Tibial nerve (tissue), 4 donors: ENCODE measurements at regions not wholly inside any gene's neighbourhood (a gene's known extent, or its start where the extent isn't known, plus 50 kb on each side); places are given as distances from the start of the nearest gene placed in this dataset.

Source experiments
- DNase-seq, 2 donors: peaks; one replicate each; pipeline ENCODE4 v3.0.0-alpha.2; 2019; ENCODE audit warnings: low spot score in 2 of 2
- H3K27ac ChIP-seq, 4 donors: fragments of 200-600 bp; sonication (generic) in 3 of 4; one replicate each; pipeline ENCODE4 v1.5.1; 2017 to 2019; ENCODE audit warnings: mild to moderate bottlenecking in 1 of 4
- H3K27me3 ChIP-seq, 2 donors: fragments of 200-600 bp; sonication (generic) in 1 of 2; one replicate each; pipeline versions ENCODE4 v1.5.1 to v1.6.0; 2017 to 2019
- H3K36me3 ChIP-seq, 3 donors: fragments of 200-600 bp; sonication (generic); one replicate each; pipeline ENCODE4 v1.5.1; 2018 to 2019
- H3K4me1 ChIP-seq, 4 donors: fragments of 200-600 bp; sonication (generic) in 3 of 4; one replicate each; pipeline ENCODE4 v1.5.1; 2017 to 2019
- H3K4me3 ChIP-seq, 4 donors: fragments of 200-600 bp; sonication (generic) in 3 of 4; one replicate each; pipeline ENCODE4 v1.5.1; 2017 to 2019; ENCODE audit warnings: mild to moderate bottlenecking in 1 of 4, moderate library complexity in 1 of 4
- H3K9me3 ChIP-seq, 4 donors: fragments of 200-600 bp; sonication (generic) in 3 of 4; one replicate each; pipeline ENCODE4 v1.5.1; 2017 to 2019
- CTCF ChIP-seq, 5 experiments: fragments of 200-600 bp in 3 of 5; fragments of 450-650 bp in 2 of 5; sonication (generic) in 3 of 5; IDR thresholded peaks; one replicate each; pipeline ENCODE4 v1.5.1; 2016 to 2019; ENCODE audit warnings: antibody characterized with exemption in 5 of 5, mild to moderate bottlenecking in 3 of 5, moderate library complexity in 2 of 5
- EP300 ChIP-seq, 2 donors: sonication (generic); formaldehyde crosslinking; IDR thresholded peaks; one replicate each; pipeline ENCODE4 v1.6.1; 2017; ENCODE audit warnings: antibody characterized with exemption in 2 of 2, mild to moderate bottlenecking in 1 of 2
- POLR2A ChIP-seq, 2 donors: fragments of 450-650 bp; IDR thresholded peaks; one replicate each; pipeline ENCODE4 v1.6.1; 2017; ENCODE audit warnings: antibody characterized with exemption in 2 of 2, mild to moderate bottlenecking in 2 of 2, moderate library complexity in 2 of 2
- WGBS, 2 donors: methylation state at CpG; one replicate each; pipeline ENCODE4 v1.1.5; 2018; 5-methylcytosine and 5-hydroxymethylcytosine counted together

GRCh38 chr18:29608982-29609381 is 1432.1 kb upstream of the CDH2 start:
- H3K36me3 ChIP-seq, result no peaks in the 10 kb centered on the region
- no peaks in the 10 kb centered on the region for H3K27me3 ChIP-seq
- peaks cover 0 to 12% (median 0%) of the 10 kb centered on the region in 4 donors for H3K9me3 ChIP-seq
- DNase-seq, result no peak
- no peak overlapping the region for H3K27ac ChIP-seq
- TF ChIP-seq POLR2A (IDR thresholded peaks at IDR 0.05) (no peak), CTCF (IDR thresholded peaks at IDR 0.05) (no peak), EP300 (IDR thresholded peaks at IDR 0.05) (no peak)
- H3K4me3 ChIP-seq, result no peak overlapping the region
- H3K4me1 ChIP-seq, result no peaks in the 10 kb centered on the region

- no peak for TF ChIP-seq EP300 (IDR thresholded peaks at IDR 0.05)
- TF ChIP-seq CTCF (IDR thresholded peaks at IDR 0.05), result no peak
- no peak for TF ChIP-seq POLR2A (IDR thresholded peaks at IDR 0.05)
Measured at GRCh38 chr18:29605365-29605764, 1428.4 kb upstream of the CDH2 start.

GRCh38 chr18:29596959-29597358 is 1420.0 kb upstream of the CDH2 start:
- H3K27ac ChIP-seq, result no peak overlapping the region
- H3K36me3 ChIP-seq, result no peaks in the 10 kb centered on the region
- H3K4me1 ChIP-seq, result no peaks in the 10 kb centered on the region
- no peak for TF ChIP-seq CTCF (IDR thresholded peaks at IDR 0.05)
- no peak for TF ChIP-seq EP300 (IDR thresholded peaks at IDR 0.05)
- no peak for TF ChIP-seq POLR2A (IDR thresholded peaks at IDR 0.05)
- no peak overlapping the region for H3K4me3 ChIP-seq
- no peak for DNase-seq
- H3K9me3 ChIP-seq, result peaks cover 0 to 6% (median 0%) of the 10 kb centered on the region in 4 donors
- 93 to 96% methylated on average over 5 of the region's 5 CpGs for WGBS, 2 donors
- no peaks in the 10 kb centered on the region for H3K27me3 ChIP-seq

More at GRCh38 chr18:29605365-29605764, 1428.4 kb upstream of the CDH2 start:
- WGBS, 2 donors, result 60 to 79% methylated on average over 1 of the region's 1 CpG
- no peaks in the 10 kb centered on the region for H3K27me3 ChIP-seq
- DNase-seq, result no peak
- peaks cover 0 to 18% (median 0%) of the 10 kb centered on the region in 4 donors for H3K9me3 ChIP-seq
- H3K36me3 ChIP-seq, result no peaks in the 10 kb centered on the region
- H3K4me3 ChIP-seq, result no peak overlapping the region
- no peaks in the 10 kb centered on the region for H3K4me1 ChIP-seq
- no peak overlapping the region for H3K27ac ChIP-seq

GRCh38 chr18:29594493-29594892 is 1417.6 kb upstream of the CDH2 start:
- Histone ChIP-seq H3K4me3 (no peak overlapping the region), H3K9me3 (no peaks in the 10 kb centered on the region), H3K4me1 (no peaks in the 10 kb centered on the region), H3K36me3 (no peaks in the 10 kb centered on the region), H3K27ac (no peak overlapping the region), H3K27me3 (no peaks in the 10 kb centered on the region)
- TF ChIP-seq CTCF (IDR thresholded peaks at IDR 0.05) (no peak), EP300 (IDR thresholded peaks at IDR 0.05) (no peak), POLR2A (IDR thresholded peaks at IDR 0.05) (no peak)
- WGBS, 2 donors, result 97 to 100% methylated on average over 2 of the region's 2 CpGs
- DNase-seq, result no peak

- DNase-seq, result no peak
- 87 to 88% methylated on average over 17 of the region's 17 CpGs for WGBS, 2 donors
- H3K4me3 ChIP-seq, result no peak overlapping the region
- H3K27me3 ChIP-seq, result no peaks in the 10 kb centered on the region
- peaks cover 0 to 12% (median 0%) of the 10 kb centered on the region in 4 donors for H3K9me3 ChIP-seq
- TF ChIP-seq POLR2A (IDR thresholded peaks at IDR 0.05) (no peak), EP300 (IDR thresholded peaks at IDR 0.05) (no peak), CTCF (IDR thresholded peaks at IDR 0.05) (no peak)
- no peak overlapping the region for H3K27ac ChIP-seq
- H3K36me3 ChIP-seq, result no peaks in the 10 kb centered on the region
- H3K4me1 ChIP-seq, result no peaks in the 10 kb centered on the region
Measured at GRCh38 chr18:29588446-29589100, 1411.6 kb upstream of the CDH2 start.
